ENCODE measurements at regions not wholly inside any gene's neighbourhood (a gene's known extent, or its start where the extent isn't known, plus 50 kb on each side); places are given as distances from the start of the nearest gene placed in this dataset.

- TF ChIP-seq POLR2A (IDR thresholded peaks at IDR 0.05), result no peak
- no peak for TF ChIP-seq CTCF (IDR thresholded peaks at IDR 0.05)
These were observed 79.3 kb upstream of the ST8SIA6 start for GRCh38 chr10:17533731-17534130.

Data from upper lobe of left lung (tissue), 4 donors.